Activated CD4-positive, alpha-beta T cell treated with anti-CD3 and anti-CD28 coated beads for 36 hours (primary cell): ENCODE measurements at regions not wholly inside any gene's neighbourhood (a gene's known extent, or its start where the extent isn't known, plus 50 kb on each side); places are given as distances from the start of the nearest gene placed in this dataset.

Source experiments
- ATAC-seq: fragments of 200-7000 bp; cut with Tn5 transposase; one replicate; pipeline ENCODE4 v1.10.0; 2021; ENCODE audit warnings: mild to moderate bottlenecking, moderate library complexity
- CTCF ChIA-PET: fragments of 350-600 bp; sonication (Branson Sonifier 250); formaldehyde crosslinking; loops from one replicate; lab custom pipeline; 2021; ENCODE audit warnings: antibody characterized with exemption; lab: Charles Lee
- POLR2A ChIA-PET: fragments of 350-600 bp; sonication (Branson Sonifier 250); formaldehyde crosslinking; loops from one replicate; lab custom pipeline; 2021; ENCODE audit warnings: antibody characterized with exemption, inconsistent platforms; lab: Charles Lee
- DNase-seq: peaks from one replicate; pipeline ENCODE4 v3.0.0-alpha.2; 2020
- H3K27ac Mint-ChIP-seq: one replicate; pipeline ENCODE4 v1.8.0; 2021; ENCODE audit warnings: mixed read lengths
- H3K27me3 Mint-ChIP-seq: one replicate; pipeline ENCODE4 v1.8.0; 2021; ENCODE audit warnings: mixed read lengths
- H3K36me3 Mint-ChIP-seq: one replicate; pipeline ENCODE4 v1.8.0; 2021; ENCODE audit warnings: low read depth, mixed read lengths
- H3K4me1 Mint-ChIP-seq: one replicate; pipeline ENCODE4 v1.8.0; 2021; ENCODE audit warnings: mixed read lengths
- H3K4me3 Mint-ChIP-seq: one replicate; pipeline ENCODE4 v1.8.0; 2021; ENCODE audit warnings: mild to moderate bottlenecking, moderate library complexity, mixed read lengths
- H3K9me3 Mint-ChIP-seq: one replicate; pipeline ENCODE4 v1.8.0; 2021; ENCODE audit warnings: low read depth, mixed read lengths
- intact Hi-C, 2 experiments: fragments of 100-400 bp; cut with DNase I in 1 of 2; cut with micrococcal nuclease in 1 of 2; formaldehyde crosslinking; loops; one replicate each; pipeline versions ENCODE4 v1.14.2 to v1.15.1; 2022 to 2024; cut with DNase I, micrococcal nuclease

- intact Hi-C loops, result no loop called here
- no peaks in the 10 kb centered on the region for H3K36me3 Mint-ChIP-seq
- H3K4me1 Mint-ChIP-seq, result no peaks in the 10 kb centered on the region
- H3K27me3 Mint-ChIP-seq, result no peaks in the 10 kb centered on the region
- ATAC-seq, result no peak
- H3K27ac Mint-ChIP-seq, result no peak overlapping the region
- DNase-seq, result no peak
- ChIA-PET CTCF (interaction anchor here (0.5 kb wide), 1 partner anchor 1281 kb away, joined by 4 read pairs; no protein-coding TSS in a partner anchor), POLR2A (no interaction called here)
- no peaks in the 10 kb centered on the region for H3K9me3 Mint-ChIP-seq
- no peak overlapping the region for H3K4me3 Mint-ChIP-seq
These were observed 500.7 kb downstream of the TCERG1L start for GRCh38 chr10:130810856-130811255.

DNA sequence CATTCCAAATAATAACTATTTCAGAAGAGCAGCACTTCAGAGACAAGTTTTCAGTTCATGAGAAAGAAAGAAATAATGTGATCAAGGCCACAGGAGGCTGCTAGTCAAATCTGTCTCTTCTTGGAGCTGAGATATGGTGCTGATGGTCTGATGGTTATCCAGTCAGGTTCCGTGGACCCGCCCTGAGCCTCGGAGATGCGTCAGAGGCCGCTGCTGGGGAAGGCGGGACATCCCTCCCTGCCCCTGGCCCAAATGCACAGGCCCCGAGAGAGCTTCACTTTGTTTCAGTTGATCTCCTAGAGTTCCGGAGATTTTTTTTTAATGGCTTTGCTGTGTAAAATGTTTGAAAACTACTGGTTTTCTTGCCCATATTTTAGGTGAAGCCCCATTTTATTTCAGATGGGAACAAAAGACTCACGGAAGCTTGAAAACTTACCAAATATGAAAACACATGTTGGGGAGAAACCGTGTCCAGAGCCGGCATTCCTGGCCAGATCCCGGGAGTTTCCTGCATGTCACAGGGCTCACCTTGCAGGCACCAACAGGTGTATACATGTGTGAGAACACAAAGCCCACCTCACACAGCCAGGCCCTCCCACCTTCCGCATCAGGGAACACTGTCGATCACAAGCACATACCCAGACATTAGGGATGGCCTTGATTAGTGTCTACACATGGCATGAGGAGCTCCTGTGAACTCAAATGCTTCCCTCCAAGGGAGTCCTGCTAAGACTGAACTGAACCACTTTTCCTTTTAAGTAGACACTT is 499.0 kb downstream of the TCERG1L start:
- no peaks in the 10 kb centered on the region for H3K27me3 Mint-ChIP-seq
- CTCF ChIA-PET, result interaction anchor here (1.1 kb wide), 1 partner anchor 462 kb away, joined by 3 read pairs; no protein-coding TSS in a partner anchor
- no peaks in the 10 kb centered on the region for H3K9me3 Mint-ChIP-seq
- no peak overlapping the region for H3K4me3 Mint-ChIP-seq
- no peaks in the 10 kb centered on the region for H3K4me1 Mint-ChIP-seq
- POLR2A ChIA-PET, result no interaction called here
- no peak overlapping the region for H3K27ac Mint-ChIP-seq
- intact Hi-C loops, result no loop called here
- no peaks in the 10 kb centered on the region for H3K36me3 Mint-ChIP-seq
- ATAC-seq (no peak), DNase-seq (no peak)

- Mint-ChIP-seq H3K4me3 (no peak overlapping the region), H3K36me3 (no peaks in the 10 kb centered on the region), H3K9me3 (peaks cover 6% of the 10 kb centered on the region), H3K27ac (no peak overlapping the region), H3K4me1 (no peaks in the 10 kb centered on the region), H3K27me3 (no peaks in the 10 kb centered on the region)
- DNase-seq (no peak), ATAC-seq (no peak)
- intact Hi-C loops, result no loop called here
- ChIA-PET CTCF (interaction anchor here (0.7 kb wide), 1 partner anchor 1056 kb away, joined by 3 read pairs; no protein-coding TSS in a partner anchor), POLR2A (no interaction called here)
These were observed 496.9 kb downstream of the TCERG1L start for GRCh38 chr10:130814610-130815009.

GRCh38 chr10:130816116-130816901 is 495.2 kb downstream of the TCERG1L start:
- POLR2A ChIA-PET, result no interaction called here
- H3K4me1 Mint-ChIP-seq, result no peaks in the 10 kb centered on the region
- intact Hi-C loops, result no loop called here
- H3K9me3 Mint-ChIP-seq, result peaks cover 6% of the 10 kb centered on the region
- DNase-seq (no peak), ATAC-seq (no peak)
- H3K36me3 Mint-ChIP-seq, result no peaks in the 10 kb centered on the region
- CTCF ChIA-PET, result no interaction called here
- no peak overlapping the region for H3K27ac Mint-ChIP-seq
- H3K27me3 Mint-ChIP-seq, result peaks cover 2% of the 10 kb centered on the region
- H3K4me3 Mint-ChIP-seq, result no peak overlapping the region

- intact Hi-C loops, result no loop called here
- peaks cover 6% of the 10 kb centered on the region for H3K9me3 Mint-ChIP-seq
These were observed 494.4 kb downstream of the TCERG1L start for GRCh38 chr10:130817046-130817624.

DNA sequence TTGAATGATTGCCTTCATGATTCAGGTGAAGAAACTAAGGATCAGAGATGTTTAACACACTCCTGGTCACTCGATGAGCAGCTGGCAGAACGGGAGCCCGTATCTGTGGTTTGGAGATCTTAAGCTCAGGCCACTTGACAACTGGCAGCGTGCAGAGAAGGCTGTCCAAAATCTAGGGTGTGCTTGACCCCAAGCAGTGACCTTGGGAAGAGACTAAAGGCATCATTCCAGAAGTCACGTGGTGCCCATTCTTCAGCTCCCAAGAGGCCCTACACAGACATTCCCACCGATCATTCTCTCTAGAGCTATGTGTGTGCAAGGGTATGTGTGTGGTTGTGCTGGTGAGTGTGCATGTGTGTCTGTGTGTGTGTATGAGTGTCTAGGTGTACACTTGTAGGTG is 493.8 kb downstream of the TCERG1L start:
- intact Hi-C loops, result no loop called here
- no peaks in the 10 kb centered on the region for H3K4me1 Mint-ChIP-seq
- H3K4me3 Mint-ChIP-seq, result no peak overlapping the region
- peaks cover 6% of the 10 kb centered on the region for H3K9me3 Mint-ChIP-seq
- no peak for ATAC-seq
- H3K36me3 Mint-ChIP-seq, result no peaks in the 10 kb centered on the region
- DNase-seq, result no peak
- H3K27me3 Mint-ChIP-seq, result peaks cover 2% of the 10 kb centered on the region
- CTCF ChIA-PET, result no interaction called here
- POLR2A ChIA-PET, result no interaction called here
- no peak overlapping the region for H3K27ac Mint-ChIP-seq

More at GRCh38 chr10:130817046-130817624, 494.4 kb downstream of the TCERG1L start:
- H3K4me3 Mint-ChIP-seq, result no peak overlapping the region
- DNase-seq, result no peak
- ATAC-seq, result no peak
- no peaks in the 10 kb centered on the region for H3K36me3 Mint-ChIP-seq
- no peak overlapping the region for H3K27ac Mint-ChIP-seq
- no peaks in the 10 kb centered on the region for H3K4me1 Mint-ChIP-seq
- POLR2A ChIA-PET, result no interaction called here
- CTCF ChIA-PET, result no interaction called here
- peaks cover 2% of the 10 kb centered on the region for H3K27me3 Mint-ChIP-seq

- H3K4me1 Mint-ChIP-seq, result no peaks in the 10 kb centered on the region
- DNase-seq, result no peak
- no peak overlapping the region for H3K27ac Mint-ChIP-seq
- no peaks in the 10 kb centered on the region for H3K36me3 Mint-ChIP-seq
- peaks cover 4% of the 10 kb centered on the region for H3K27me3 Mint-ChIP-seq
- H3K9me3 Mint-ChIP-seq, result peaks cover 14% of the 10 kb centered on the region
- POLR2A ChIA-PET, result no interaction called here
- no peak overlapping the region for H3K4me3 Mint-ChIP-seq
- CTCF ChIA-PET, result no interaction called here
- no peak for ATAC-seq
- intact Hi-C loops, result no loop called here
These were observed 490.5 kb downstream of the TCERG1L start for GRCh38 chr10:130820880-130821482.

DNA sequence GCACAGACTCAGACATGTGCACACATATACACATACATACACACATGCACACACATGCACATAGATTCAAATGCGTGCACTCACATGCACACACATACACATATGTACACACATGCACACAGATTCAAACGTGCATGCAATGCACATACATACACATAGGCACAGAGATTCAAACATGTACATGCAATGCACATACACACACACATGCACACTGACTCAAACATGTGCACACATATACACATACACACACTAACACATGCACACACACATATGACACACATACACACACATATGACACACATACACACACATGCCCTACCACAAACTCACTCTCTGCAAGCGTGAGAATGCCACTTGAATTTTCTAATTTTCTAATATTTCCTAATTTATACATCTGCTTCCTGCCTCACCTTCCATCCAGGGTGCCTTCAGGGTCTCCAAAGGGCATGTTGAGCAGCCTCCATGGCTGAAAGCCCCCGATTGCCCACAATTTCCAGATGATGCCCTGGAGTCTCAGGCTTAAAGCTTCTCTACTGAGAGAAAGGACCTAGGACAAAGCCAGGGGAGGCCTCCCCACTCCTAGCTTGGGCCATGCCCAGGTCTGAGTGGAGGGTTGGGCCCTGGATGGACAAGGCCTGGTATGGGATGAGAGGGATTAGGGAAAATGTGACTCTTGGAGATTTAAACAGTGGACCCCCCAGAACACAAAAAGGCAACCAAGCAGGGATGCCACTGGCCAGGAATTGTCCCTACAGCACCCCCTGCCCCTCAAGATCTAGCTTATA is 487.1 kb downstream of the TCERG1L start:
- Mint-ChIP-seq H3K4me3 (no peak overlapping the region), H3K27ac (no peak overlapping the region), H3K36me3 (no peaks in the 10 kb centered on the region), H3K27me3 (peaks cover 4% of the 10 kb centered on the region), H3K9me3 (peaks cover 22% of the 10 kb centered on the region), H3K4me1 (no peaks in the 10 kb centered on the region)
- DNase-seq, result no peak
- no peak for ATAC-seq
- ChIA-PET CTCF (no interaction called here), POLR2A (no interaction called here)
- intact Hi-C loops, result no loop called here

DNA sequence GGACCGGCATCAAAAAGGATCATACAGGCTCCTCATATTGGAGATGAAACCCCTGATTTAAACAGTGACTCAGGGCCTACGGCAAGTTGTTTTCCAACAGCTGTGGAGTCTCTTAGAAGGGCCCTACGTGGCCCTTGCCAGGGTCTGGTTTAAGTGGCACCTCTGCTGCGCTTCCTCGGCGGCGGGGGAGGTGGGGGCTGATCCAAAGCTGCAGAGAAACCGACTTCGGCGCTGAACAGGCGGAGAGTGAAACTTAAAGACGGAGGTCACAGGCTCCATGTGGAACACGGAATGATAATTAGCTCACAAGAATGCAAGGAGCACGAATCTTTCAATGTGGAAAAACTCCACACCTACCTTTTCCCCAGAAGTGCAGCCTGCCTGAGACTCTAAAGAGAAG is 477.9 kb downstream of the TCERG1L start:
- CTCF ChIA-PET, result interaction anchor here (0.5 kb wide), 1 partner anchor 125 kb away, joined by 3 read pairs; no protein-coding TSS in a partner anchor
- no peaks in the 10 kb centered on the region for H3K4me1 Mint-ChIP-seq

GRCh38 chr10:130834170-130834569 is 477.4 kb downstream of the TCERG1L start:
- Mint-ChIP-seq H3K9me3 (no peaks in the 10 kb centered on the region), H3K4me1 (no peaks in the 10 kb centered on the region), H3K27ac (no peak overlapping the region), H3K36me3 (no peaks in the 10 kb centered on the region), H3K27me3 (peaks cover 2% of the 10 kb centered on the region), H3K4me3 (no peak overlapping the region)
- ChIA-PET CTCF (no interaction called here), POLR2A (no interaction called here)
- no peak for DNase-seq
- ATAC-seq, result no peak
- intact Hi-C loops, result no loop called here

More for the DNA sequence above, 477.9 kb downstream of the TCERG1L start:
- intact Hi-C loops, result no loop called here
- Mint-ChIP-seq H3K27me3 (peaks cover under 1% of the 10 kb centered on the region), H3K9me3 (no peaks in the 10 kb centered on the region), H3K27ac (no peak overlapping the region), H3K36me3 (no peaks in the 10 kb centered on the region), H3K4me3 (no peak overlapping the region)
- no peak for DNase-seq
- POLR2A ChIA-PET, result no interaction called here
- no peak for ATAC-seq

- no peak for ATAC-seq
- Mint-ChIP-seq H3K27ac (no peak overlapping the region), H3K9me3 (no peaks in the 10 kb centered on the region), H3K4me3 (no peak overlapping the region), H3K27me3 (peaks cover 2% of the 10 kb centered on the region), H3K4me1 (no peaks in the 10 kb centered on the region), H3K36me3 (no peaks in the 10 kb centered on the region)
- POLR2A ChIA-PET, result no interaction called here
- DNase-seq, result no peak
- intact Hi-C loops, result no loop called here
- CTCF ChIA-PET, result no interaction called here
These were observed 476.9 kb downstream of the TCERG1L start for GRCh38 chr10:130834573-130834972.
